Neutrophil (primary cell): ENCODE measurements at regions not wholly inside any gene's neighbourhood (a gene's known extent, or its start where the extent isn't known, plus 50 kb on each side); places are given as distances from the start of the nearest gene placed in this dataset.

Experiments used
- H3K27ac ChIP-seq: fragments of 200-600 bp; sonication (generic); 2 replicates; pipeline ENCODE4 v1.5.1; 2016; ENCODE audit warnings: mild to moderate bottlenecking, moderate library complexity
- H3K27me3 ChIP-seq: fragments of 200-600 bp; sonication (generic); 2 replicates; pipeline ENCODE4 v1.6.0; 2016; ENCODE audit warnings: mild to moderate bottlenecking
- H3K36me3 ChIP-seq: fragments of 200-600 bp; sonication (generic); 2 replicates; pipeline ENCODE4 v1.5.1; 2017
- H3K4me1 ChIP-seq, 2 experiments: fragments of 200-600 bp in 1 of 2; sonication (generic) in 1 of 2; 1 replicate in 1 of 2; 2 replicates in 1 of 2; pipeline versions ENCODE4 v1.5.1 to v1.6.1; 2013 to 2016; ENCODE audit warnings: low read depth in 1 of 2, low read length in 1 of 2, mild to moderate bottlenecking in 1 of 2, moderate library complexity in 1 of 2; ENCODE audit not compliant: control insufficient read depth in 1 of 2, insufficient read depth in 1 of 2
- H3K4me3 ChIP-seq, 2 experiments: fragments of 200-600 bp in 1 of 2; sonication (generic) in 1 of 2; 1 replicate in 1 of 2; 2 replicates in 1 of 2; pipeline ENCODE4 v1.5.1; 2013 to 2016; ENCODE audit warnings: low read depth in 1 of 2, low read length in 1 of 2, mild to moderate bottlenecking in 1 of 2, moderate library complexity in 1 of 2
- H3K9me3 ChIP-seq: fragments of 200-600 bp; sonication (generic); 2 replicates; pipeline ENCODE4 v1.5.1; 2016
- TF ChIP-seq, protein P1 (sequence below): fragments of 200-600 bp; sonication (generic); IDR thresholded peaks from 2 replicates; pipeline ENCODE4 v1.5.1; 2016; ENCODE audit warnings: antibody characterized with exemption

DNA sequence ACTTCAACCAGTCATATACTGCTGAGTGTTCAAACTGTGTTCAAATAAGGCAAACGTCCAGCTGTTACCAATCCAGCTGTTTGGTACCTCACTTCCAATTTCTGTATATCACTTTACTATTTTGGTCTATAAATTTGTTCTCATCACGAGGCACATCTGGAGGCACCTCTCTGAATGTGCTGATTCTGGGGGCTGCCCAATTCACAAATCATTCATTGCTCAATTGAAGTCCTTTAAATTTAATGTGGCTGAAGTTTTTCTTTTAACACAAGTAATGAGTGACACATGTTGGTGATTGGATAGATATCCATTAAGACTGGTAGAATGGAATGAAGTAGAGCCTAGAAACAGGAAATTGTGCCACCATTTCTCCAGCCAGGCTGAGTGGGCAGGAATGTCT, 617.0 kb upstream of the TMEM132C start:
- Histone ChIP-seq H3K9me3 (no peaks in the 10 kb centered on the region), H3K27ac (no peak overlapping the region), H3K36me3 (no peaks in the 10 kb centered on the region), H3K4me3 (no peak overlapping the region), H3K4me1 (no peaks in the 10 kb centered on the region), H3K27me3 (no peaks in the 10 kb centered on the region)
- TF ChIP-seq, protein P1, sequence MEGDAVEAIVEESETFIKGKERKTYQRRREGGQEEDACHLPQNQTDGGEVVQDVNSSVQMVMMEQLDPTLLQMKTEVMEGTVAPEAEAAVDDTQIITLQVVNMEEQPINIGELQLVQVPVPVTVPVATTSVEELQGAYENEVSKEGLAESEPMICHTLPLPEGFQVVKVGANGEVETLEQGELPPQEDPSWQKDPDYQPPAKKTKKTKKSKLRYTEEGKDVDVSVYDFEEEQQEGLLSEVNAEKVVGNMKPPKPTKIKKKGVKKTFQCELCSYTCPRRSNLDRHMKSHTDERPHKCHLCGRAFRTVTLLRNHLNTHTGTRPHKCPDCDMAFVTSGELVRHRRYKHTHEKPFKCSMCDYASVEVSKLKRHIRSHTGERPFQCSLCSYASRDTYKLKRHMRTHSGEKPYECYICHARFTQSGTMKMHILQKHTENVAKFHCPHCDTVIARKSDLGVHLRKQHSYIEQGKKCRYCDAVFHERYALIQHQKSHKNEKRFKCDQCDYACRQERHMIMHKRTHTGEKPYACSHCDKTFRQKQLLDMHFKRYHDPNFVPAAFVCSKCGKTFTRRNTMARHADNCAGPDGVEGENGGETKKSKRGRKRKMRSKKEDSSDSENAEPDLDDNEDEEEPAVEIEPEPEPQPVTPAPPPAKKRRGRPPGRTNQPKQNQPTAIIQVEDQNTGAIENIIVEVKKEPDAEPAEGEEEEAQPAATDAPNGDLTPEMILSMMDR, result no peak

DNA sequence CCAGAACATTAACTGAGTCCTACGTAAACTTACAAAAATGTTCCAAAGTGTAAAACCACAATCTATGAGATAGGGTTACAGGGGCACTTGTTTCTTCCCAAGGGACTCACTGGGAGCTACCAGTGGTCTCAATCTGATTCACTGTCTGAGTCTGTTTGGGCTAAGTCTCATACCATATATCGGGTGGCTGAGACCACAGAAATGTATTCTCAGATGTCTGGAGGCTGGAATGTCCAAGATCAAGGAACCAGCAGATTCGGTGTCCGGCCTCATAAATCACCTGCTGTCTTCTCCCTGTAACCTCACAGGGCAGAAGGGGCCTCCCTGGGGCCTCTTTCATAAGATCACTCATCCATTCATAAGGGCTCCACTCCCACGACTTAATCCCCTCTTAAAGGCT, 616.3 kb upstream of the TMEM132C start:
- Histone ChIP-seq H3K27me3 (no peaks in the 10 kb centered on the region), H3K9me3 (no peaks in the 10 kb centered on the region), H3K27ac (no peak overlapping the region), H3K4me1 (no peaks in the 10 kb centered on the region), H3K4me3 (no peak overlapping the region), H3K36me3 (no peaks in the 10 kb centered on the region)
- TF ChIP-seq, protein P1, result no peak

DNA sequence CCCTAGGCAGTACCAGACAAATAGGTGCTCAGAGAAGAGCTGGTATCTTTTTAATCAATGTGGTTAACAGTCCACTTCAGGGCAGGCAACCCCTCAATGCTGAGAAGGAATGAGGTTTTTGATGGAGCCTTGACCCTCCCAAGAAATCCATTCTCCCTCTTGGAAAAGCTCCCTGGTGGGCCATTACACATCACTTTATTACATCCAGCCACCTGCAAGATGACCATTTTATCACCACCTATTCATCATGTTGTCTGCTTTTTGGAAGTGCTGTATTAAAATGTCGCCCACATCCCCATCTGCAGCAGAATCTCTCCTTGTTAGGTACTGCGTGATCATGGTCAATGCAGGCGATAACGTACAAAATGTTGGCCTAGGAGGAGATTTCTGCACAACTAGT, 614.7 kb upstream of the TMEM132C start:
- H3K27me3 ChIP-seq, result no peaks in the 10 kb centered on the region
- TF ChIP-seq, protein P1, result no peak

DNA sequence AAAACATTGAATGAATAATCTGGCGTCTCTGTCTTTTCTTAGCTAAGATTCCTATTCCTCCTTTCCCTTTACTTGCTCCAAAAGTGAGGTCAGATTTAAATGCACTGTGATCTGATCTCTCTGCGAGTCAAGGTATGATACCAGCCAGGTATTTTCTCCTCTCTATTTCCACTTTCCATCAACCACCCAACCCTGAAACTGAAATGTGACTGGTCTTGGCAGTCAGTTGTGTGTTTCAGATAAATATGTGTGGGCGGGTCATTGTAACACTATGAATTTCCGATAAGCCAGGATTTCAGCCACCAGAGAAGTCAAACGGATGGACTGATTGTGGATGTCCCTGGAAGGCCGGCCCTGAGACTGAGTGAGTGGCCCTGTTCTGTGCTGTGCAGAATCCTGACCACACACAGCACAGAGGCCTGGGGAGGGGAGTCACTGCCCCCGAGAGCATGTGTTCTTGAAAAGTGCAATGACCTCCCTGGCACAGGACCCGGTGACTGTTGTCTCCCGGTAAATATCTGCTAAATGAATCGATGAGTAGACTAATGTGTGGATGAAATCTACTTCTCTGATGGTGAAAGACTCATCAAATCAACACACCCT, 612.5 kb upstream of the TMEM132C start:
- no peaks in the 10 kb centered on the region for H3K9me3 ChIP-seq
- H3K36me3 ChIP-seq, result no peaks in the 10 kb centered on the region
- no peak overlapping the region for H3K27ac ChIP-seq
- TF ChIP-seq, protein P1, result no peak
- H3K4me3 ChIP-seq, result no peak overlapping the region
- H3K27me3 ChIP-seq, result no peaks in the 10 kb centered on the region
- no peaks in the 10 kb centered on the region for H3K4me1 ChIP-seq

More for the DNA sequence above, 614.7 kb upstream of the TMEM132C start:
- H3K4me3 ChIP-seq, result no peak overlapping the region
- H3K9me3 ChIP-seq, result no peaks in the 10 kb centered on the region
- H3K27ac ChIP-seq, result no peak overlapping the region
- no peaks in the 10 kb centered on the region for H3K4me1 ChIP-seq
- no peaks in the 10 kb centered on the region for H3K36me3 ChIP-seq

DNA sequence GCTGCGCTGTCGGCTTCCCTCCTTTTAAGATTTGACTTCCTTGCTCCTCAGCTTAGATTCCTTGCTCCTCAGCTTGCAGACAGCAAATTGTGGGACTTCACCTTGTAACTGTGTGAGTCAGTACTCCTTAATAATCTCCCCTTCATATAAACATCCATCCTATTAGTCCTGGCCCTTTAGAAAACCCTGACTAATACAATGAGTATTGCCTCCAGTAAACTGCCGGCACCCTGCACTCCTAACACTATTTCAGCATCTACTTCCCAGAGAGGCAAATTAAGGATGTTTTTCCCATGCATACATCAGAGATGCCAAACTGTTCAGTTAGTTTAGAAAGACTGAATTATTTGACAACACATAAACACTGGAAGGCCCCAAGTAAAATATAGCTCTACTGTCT, 611.3 kb upstream of the TMEM132C start:
- Histone ChIP-seq H3K27ac (no peak overlapping the region), H3K4me1 (no peaks in the 10 kb centered on the region), H3K36me3 (no peaks in the 10 kb centered on the region), H3K27me3 (no peaks in the 10 kb centered on the region), H3K9me3 (no peaks in the 10 kb centered on the region), H3K4me3 (no peak overlapping the region)
- TF ChIP-seq, protein P1, result no peak

DNA sequence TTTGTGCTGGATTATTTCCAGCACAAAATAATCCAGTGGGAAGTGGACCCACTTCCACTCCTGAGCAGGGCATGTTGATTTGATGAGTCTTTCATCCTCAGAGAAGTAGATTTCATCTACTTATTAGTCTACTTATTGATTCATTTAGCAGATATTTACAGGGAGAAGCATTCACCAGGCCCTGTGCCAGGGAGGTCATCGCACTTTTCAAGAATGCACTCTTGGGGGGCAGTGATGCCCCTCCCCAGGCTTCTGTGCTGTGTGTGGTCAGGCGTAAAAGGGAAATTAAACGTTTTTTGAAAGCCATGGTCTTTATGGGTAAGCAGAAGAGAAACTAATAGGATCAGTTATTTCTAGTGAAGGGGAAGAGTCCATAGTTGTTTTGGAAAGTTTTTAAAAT, 610.7 kb upstream of the TMEM132C start:
- Histone ChIP-seq H3K4me1 (no peaks in the 10 kb centered on the region), H3K4me3 (no peak overlapping the region), H3K27me3 (no peaks in the 10 kb centered on the region), H3K36me3 (no peaks in the 10 kb centered on the region), H3K9me3 (no peaks in the 10 kb centered on the region), H3K27ac (no peak overlapping the region)
- TF ChIP-seq, protein P1, result no peak
